Cardiac fibroblast (primary cell): ENCODE measurements at regions not wholly inside any gene's neighbourhood (a gene's known extent, or its start where the extent isn't known, plus 50 kb on each side); places are given as distances from the start of the nearest gene placed in this dataset.
A peak's percentile ranks its signal among the peaks of the same experiment; 100 is the strongest.

Experiments used
- DNase-seq, 2 donors: peaks; one replicate each; pipeline versions ENCODE4 v3.0.0 to v3.0.0-alpha.2; 2010; ENCODE audit warnings: low read depth in 2 of 2
- H3K4me3 ChIP-seq, 2 donors: replicated peaks in 1 of 2; 1 replicate in 1 of 2; 2 replicates in 1 of 2; pipeline ENCODE4 v1.5.1; 2011; ENCODE audit warnings: low read depth in 2 of 2, low read length in 2 of 2, mild to moderate bottlenecking in 2 of 2, moderate library complexity in 1 of 2
- CTCF ChIP-seq: IDR thresholded peaks from one replicate; pipeline ENCODE4 v1.5.1; 2011; ENCODE audit warnings: low read depth, mild to moderate bottlenecking, low read length, inconsistent platforms

- H3K4me3 ChIP-seq, result no peak overlapping the region
- DNase-seq, result no peak
- no peak for TF ChIP-seq CTCF
Observed at GRCh38 chr9:20217596-20217995, 404.7 kb downstream of the MLLT3 start.

GRCh38 chr9:20216438-20216837 is 405.9 kb downstream of the MLLT3 start:
- DNase-seq, result no peak
- no peak overlapping the region for H3K4me3 ChIP-seq
- no peak for TF ChIP-seq CTCF

- no peak for DNase-seq
- TF ChIP-seq CTCF, result no peak
- H3K4me3 ChIP-seq, result no peak overlapping the region
Observed at GRCh38 chr9:20215552-20215951, 406.7 kb downstream of the MLLT3 start.

- no peak for TF ChIP-seq CTCF
- no peak overlapping the region for H3K4me3 ChIP-seq
- DNase-seq, result no peak
Observed at GRCh38 chr9:20212806-20213205, 409.5 kb downstream of the MLLT3 start.

- no peak overlapping the region for H3K4me3 ChIP-seq
- DNase-seq, result no peak
- no peak for TF ChIP-seq CTCF
Observed at GRCh38 chr9:20209391-20210340, 412.6 kb downstream of the MLLT3 start.

GRCh38 chr9:20208961-20209371 is 413.3 kb downstream of the MLLT3 start:
- H3K4me3 ChIP-seq, result no peak overlapping the region
- DNase-seq, result peak in 1 of 2 donors; percentile 20
- no peak for TF ChIP-seq CTCF
